ENCODE measurements at regions not wholly inside any gene's neighbourhood (a gene's known extent, or its start where the extent isn't known, plus 50 kb on each side); places are given as distances from the start of the nearest gene placed in this dataset.

DNA sequence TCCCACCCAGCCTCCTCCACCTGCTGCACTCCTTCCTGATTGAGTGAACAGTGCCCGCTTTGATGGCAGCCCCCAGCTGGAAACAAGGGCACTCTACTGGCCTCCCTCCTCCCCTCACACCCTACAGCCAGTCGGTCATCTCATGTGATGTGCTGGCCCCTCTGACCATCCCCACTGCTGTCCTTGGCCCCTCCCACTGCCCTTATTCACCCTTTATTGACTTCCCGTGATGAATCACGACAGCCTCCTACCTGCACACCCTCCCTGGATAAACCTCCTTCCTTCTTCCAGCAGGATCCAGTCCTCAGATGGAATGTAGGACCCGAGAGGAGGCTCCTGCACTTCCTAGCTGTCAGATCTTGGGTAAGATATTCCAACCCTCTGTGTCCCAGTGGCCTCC is 186.5 kb upstream of the SH3BP4 start:
- no peak for DNase-seq (ENCODE audit: extremely low spot score)
- peaks cover 0 to 10% (median 0%) of the 10 kb centered on the region in 4 donors for H3K4me1 ChIP-seq
- no peak overlapping the region for H3K4me3 ChIP-seq
- TF ChIP-seq POLR2A (IDR thresholded peaks at IDR 0.05; ENCODE audit: low read depth) (no peak), EP300 (IDR thresholded peaks at IDR 0.05) (no peak), POLR2AphosphoS5 (IDR thresholded peaks at IDR 0.05) (no peak)
- TF ChIP-seq, protein P1, sequence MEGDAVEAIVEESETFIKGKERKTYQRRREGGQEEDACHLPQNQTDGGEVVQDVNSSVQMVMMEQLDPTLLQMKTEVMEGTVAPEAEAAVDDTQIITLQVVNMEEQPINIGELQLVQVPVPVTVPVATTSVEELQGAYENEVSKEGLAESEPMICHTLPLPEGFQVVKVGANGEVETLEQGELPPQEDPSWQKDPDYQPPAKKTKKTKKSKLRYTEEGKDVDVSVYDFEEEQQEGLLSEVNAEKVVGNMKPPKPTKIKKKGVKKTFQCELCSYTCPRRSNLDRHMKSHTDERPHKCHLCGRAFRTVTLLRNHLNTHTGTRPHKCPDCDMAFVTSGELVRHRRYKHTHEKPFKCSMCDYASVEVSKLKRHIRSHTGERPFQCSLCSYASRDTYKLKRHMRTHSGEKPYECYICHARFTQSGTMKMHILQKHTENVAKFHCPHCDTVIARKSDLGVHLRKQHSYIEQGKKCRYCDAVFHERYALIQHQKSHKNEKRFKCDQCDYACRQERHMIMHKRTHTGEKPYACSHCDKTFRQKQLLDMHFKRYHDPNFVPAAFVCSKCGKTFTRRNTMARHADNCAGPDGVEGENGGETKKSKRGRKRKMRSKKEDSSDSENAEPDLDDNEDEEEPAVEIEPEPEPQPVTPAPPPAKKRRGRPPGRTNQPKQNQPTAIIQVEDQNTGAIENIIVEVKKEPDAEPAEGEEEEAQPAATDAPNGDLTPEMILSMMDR (IDR thresholded peaks at IDR 0.05): no peak
- 81% methylated on average over 5 of the region's 5 CpGs for WGBS
- H3K36me3 ChIP-seq: no peaks in the 10 kb centered on the region
- H3K27ac ChIP-seq (replicated peaks in 1 of 4): no peak overlapping the region
- intact Hi-C loops (cut with DNase I): no loop called here
- H3K9me3 ChIP-seq: no peaks in the 10 kb centered on the region
- H3K27me3 ChIP-seq: peaks cover 0 to 5% (median 0%) of the 10 kb centered on the region in 4 donors

GRCh38 chr2:234764372-234764771 is 187.4 kb upstream of the SH3BP4 start:
- no peak for DNase-seq (ENCODE audit: extremely low spot score)
- peaks cover 0 to 5% (median 0%) of the 10 kb centered on the region in 4 donors for H3K27me3 ChIP-seq
- no peak for TF ChIP-seq POLR2A (IDR thresholded peaks at IDR 0.05; ENCODE audit: low read depth)
- no peak for TF ChIP-seq POLR2AphosphoS5 (IDR thresholded peaks at IDR 0.05)
- TF ChIP-seq, protein P1 (IDR thresholded peaks at IDR 0.05): no peak
- no peak for TF ChIP-seq EP300 (IDR thresholded peaks at IDR 0.05)
- no peak overlapping the region for H3K27ac ChIP-seq (replicated peaks in 1 of 4)
- H3K36me3 ChIP-seq: no peaks in the 10 kb centered on the region
- no peaks in the 10 kb centered on the region for H3K9me3 ChIP-seq
- 100% methylated on average over 2 of the region's 3 CpGs for WGBS
- H3K4me3 ChIP-seq: no peak overlapping the region
- intact Hi-C loops (cut with DNase I): no loop called here
- H3K4me1 ChIP-seq: peaks cover 0 to 5% (median 0%) of the 10 kb centered on the region in 4 donors

DNA sequence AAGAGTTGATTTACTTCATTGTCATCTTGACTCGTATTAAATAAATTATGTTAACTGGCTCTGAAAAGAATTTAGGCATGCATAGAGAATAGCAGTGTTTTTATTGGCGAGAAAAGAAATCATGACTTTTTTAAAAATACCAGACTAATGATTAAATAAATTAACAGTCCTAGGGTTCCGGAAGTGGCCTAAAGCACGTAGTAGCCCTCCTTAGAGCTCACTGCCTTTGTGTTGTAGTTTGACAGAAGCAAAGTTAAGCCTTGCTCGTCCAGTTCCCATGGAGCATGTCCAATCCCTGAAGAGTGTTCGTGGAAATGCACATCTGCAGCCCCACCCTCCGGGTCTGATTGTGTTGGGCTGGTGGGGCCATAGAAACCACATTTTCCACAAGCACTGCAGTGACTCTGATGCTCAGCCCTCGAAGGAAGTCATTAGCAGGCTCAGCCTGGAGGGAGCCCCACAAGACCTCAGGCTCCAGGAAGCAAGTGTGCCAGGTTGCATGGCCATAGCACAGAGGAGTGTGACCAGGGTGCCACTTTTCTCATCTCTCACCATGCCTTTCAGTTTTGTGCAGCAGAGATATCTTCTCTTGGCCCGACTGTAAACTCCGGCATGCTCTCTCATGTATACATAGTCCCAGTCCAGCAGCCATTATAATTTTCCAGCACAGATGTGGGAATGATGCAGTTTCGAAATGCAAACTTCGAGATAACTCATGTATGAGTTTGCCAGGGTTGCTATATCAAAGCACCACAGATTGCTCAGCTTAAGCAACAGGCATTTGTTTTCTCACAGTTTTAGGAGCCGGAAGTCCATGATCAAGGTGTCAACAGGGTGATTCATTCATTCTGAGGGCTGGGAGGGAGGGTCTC is 188.6 kb upstream of the SH3BP4 start:
- Histone ChIP-seq H3K4me1 (no peaks in the 10 kb centered on the region), H3K4me3 (no peak overlapping the region), H3K27ac (replicated peaks in 1 of 4) (no peak overlapping the region), H3K27me3 (peaks cover 0 to 5% (median 0%) of the 10 kb centered on the region in 4 donors), H3K36me3 (no peaks in the 10 kb centered on the region), H3K9me3 (no peaks in the 10 kb centered on the region)
- WGBS: 63% methylated on average over 13 of the region's 13 CpGs
- TF ChIP-seq POLR2A (IDR thresholded peaks at IDR 0.05; ENCODE audit: low read depth) (no peak), EP300 (IDR thresholded peaks at IDR 0.05) (no peak), POLR2AphosphoS5 (IDR thresholded peaks at IDR 0.05) (no peak)
- TF ChIP-seq, protein P1 (IDR thresholded peaks at IDR 0.05): no peak
- no peak for DNase-seq (ENCODE audit: extremely low spot score)
- intact Hi-C loops (cut with DNase I): no loop called here

DNA sequence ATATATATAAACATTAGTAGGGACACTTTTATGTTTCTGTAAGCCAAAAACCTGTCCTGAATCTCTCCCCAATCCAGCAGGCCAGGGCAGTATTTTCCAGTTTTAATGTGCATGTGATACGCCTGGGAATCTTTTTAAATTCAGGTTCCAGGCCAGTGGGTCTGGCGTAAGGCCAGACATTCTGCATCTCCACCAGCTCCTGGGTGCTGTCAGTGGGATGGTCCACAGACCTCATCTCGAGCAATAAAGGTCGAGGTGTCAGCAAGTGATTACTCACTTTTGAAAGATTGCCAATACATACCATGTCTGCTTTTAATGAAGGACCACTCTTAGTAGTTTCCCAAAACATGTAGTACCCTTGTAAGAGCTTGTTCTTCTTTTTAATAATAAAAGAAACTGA is 189.9 kb upstream of the SH3BP4 start:
- TF ChIP-seq POLR2AphosphoS5 (IDR thresholded peaks at IDR 0.05) (no peak), EP300 (IDR thresholded peaks at IDR 0.05) (no peak), POLR2A (IDR thresholded peaks at IDR 0.05; ENCODE audit: low read depth) (no peak)
- TF ChIP-seq, protein P1 (IDR thresholded peaks at IDR 0.05): no peak
- Histone ChIP-seq H3K27me3 (no peaks in the 10 kb centered on the region), H3K36me3 (no peaks in the 10 kb centered on the region), H3K9me3 (no peaks in the 10 kb centered on the region), H3K27ac (replicated peaks in 1 of 4) (no peak overlapping the region), H3K4me1 (no peaks in the 10 kb centered on the region), H3K4me3 (no peak overlapping the region)
- intact Hi-C loops (cut with DNase I): no loop called here
- no peak for DNase-seq (ENCODE audit: extremely low spot score)
- WGBS: 43% methylated on average over 4 of the region's 4 CpGs

Measured in esophagus muscularis mucosa (tissue), 4 donors.